ENCODE measurements at regions not wholly inside any gene's neighbourhood (a gene's known extent, or its start where the extent isn't known, plus 50 kb on each side); places are given as distances from the start of the nearest gene placed in this dataset.
A peak's percentile ranks its signal among the peaks of the same experiment; 100 is the strongest.

DNA sequence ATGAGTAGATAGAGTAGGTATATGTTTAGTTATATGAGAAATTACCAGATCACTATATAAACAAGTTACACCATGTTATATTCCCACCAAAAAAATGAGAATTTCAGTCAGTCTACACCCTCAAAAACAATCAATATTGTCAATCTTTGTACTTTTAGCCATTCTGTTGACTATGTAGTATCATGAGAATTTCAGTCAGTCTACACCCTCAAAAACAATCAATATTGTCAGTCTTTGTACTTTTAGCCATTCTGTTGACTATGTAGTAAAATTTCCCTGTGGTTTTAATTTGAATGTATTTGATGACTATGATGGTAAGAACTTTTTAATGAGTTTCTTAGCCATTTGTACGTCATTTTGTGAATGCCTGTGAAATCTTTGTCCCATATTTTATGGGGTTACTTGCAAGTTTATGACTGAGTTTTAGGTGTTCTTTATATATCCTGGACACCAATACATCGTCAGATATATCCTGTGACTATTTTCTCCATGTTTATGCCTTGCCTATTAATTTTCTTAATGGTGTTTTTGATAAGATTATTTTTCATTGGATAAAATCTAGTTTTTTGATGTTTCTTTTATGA lies 528.4 kb upstream of the SPHKAP start:
- Histone ChIP-seq H2AFZ (ENCODE audit: low read length) (no peak overlapping the region), H3K4me1 (ENCODE audit: insufficient read depth, low read length) (no peaks in the 10 kb centered on the region), H4K20me1 (ENCODE audit: insufficient read depth, low read length) (no peaks in the 10 kb centered on the region), H3K4me3 (replicated peaks in 1 of 3; ENCODE audit: insufficient read depth in 1 of 3, low read depth in 2 of 3, low read length in 3 of 3) (no peak overlapping the region), H3K27ac (ENCODE audit: extremely low read length, insufficient read depth, low read length) (no peak overlapping the region), H3K4me2 (ENCODE audit: low read depth, low read length) (no peak overlapping the region), H3K27me3 (ENCODE audit: control insufficient read depth in 1 of 2, insufficient read depth in 2 of 2, low read length in 2 of 2) (no peaks in the 10 kb centered on the region), H3K36me3 (replicated peaks in 1 of 2; ENCODE audit: control insufficient read depth in 1 of 2, insufficient read depth in 2 of 2, low read length in 2 of 2) (no peaks in the 10 kb centered on the region), H3K9me3 (ENCODE audit: low read length) (peaks cover 79% of the 10 kb centered on the region), H3K79me2 (ENCODE audit: insufficient read depth, low read length) (no peaks in the 10 kb centered on the region), H3K9ac (ENCODE audit: insufficient read depth, low read depth, low read length) (no peak overlapping the region)
- ChIA-PET CTCF (ENCODE audit: low intra/inter-chr PET ratio, low total read pairs) (no interaction called here), POLR2A (no interaction called here)
- TF ChIP-seq KLF15 (CRISPR knock-in tag; IDR thresholded peaks at IDR 0.05; ENCODE audit: borderline replicate concordance): no peak
- TF ChIP-seq CREB1 (IDR thresholded peaks at IDR 0.05): 0 out of 2 replicates have a peak, but pooled peaks have one; percentile 16
- TF ChIP-seq CREB1 (CRISPR knock-in tag; IDR thresholded peaks at IDR 0.05): no peak
- TF ChIP-seq GABPA (IDR thresholded peaks at IDR 0.05; ENCODE audit: low read depth, low read length): no peak
- TF ChIP-seq GABPA (CRISPR knock-in tag; IDR thresholded peaks at IDR 0.05; ENCODE audit: low read depth): no peak
- TF ChIP-seq, protein P1, sequence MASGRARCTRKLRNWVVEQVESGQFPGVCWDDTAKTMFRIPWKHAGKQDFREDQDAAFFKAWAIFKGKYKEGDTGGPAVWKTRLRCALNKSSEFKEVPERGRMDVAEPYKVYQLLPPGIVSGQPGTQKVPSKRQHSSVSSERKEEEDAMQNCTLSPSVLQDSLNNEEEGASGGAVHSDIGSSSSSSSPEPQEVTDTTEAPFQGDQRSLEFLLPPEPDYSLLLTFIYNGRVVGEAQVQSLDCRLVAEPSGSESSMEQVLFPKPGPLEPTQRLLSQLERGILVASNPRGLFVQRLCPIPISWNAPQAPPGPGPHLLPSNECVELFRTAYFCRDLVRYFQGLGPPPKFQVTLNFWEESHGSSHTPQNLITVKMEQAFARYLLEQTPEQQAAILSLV (CRISPR knock-in tag; IDR thresholded peaks at IDR 0.05; ENCODE audit: borderline replicate concordance): no peak
- DNase-seq (ENCODE audit: low spot score): no peak
- BruUV-seq (replicated peaks): no TSS peak
- intact Hi-C loops (cut with micrococcal nuclease; ENCODE audit: unreplicated experiment): no loop called here
- WGBS (ENCODE audit: low lambda C conversion rate): 2% methylated on average over 2 of the region's 2 CpGs
- no peak; the same call in 2 of the 3 replicates for ATAC-seq
- in situ Hi-C loops (cut with HindIII; ENCODE audit: extremely low pct_ligation_motif_present, low pct_unique_long_range_greater_than_20kb): no loop called here
- FAIRE-seq: no peak

DNA sequence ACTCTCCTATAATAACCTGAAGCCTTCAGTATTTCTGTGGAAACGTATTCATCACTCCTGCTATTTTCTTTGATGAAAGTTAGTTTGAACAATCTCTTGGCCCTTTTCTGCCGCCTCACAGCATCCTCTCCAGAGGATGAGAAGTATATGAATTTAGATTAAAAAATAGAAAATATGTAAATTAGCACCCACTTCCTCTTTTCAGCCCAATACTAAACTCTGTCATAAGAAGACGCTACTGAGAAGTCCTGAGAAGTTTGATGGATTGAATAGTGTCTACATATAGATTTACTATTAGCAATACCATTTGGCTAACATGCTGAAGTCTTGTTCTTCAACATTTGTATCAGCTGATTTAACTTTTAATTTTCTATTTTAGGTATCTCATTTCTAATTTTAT lies 526.4 kb upstream of the SPHKAP start:
- H4K20me1 ChIP-seq (ENCODE audit: insufficient read depth, low read length): no peaks in the 10 kb centered on the region
- no peak overlapping the region for H3K4me3 ChIP-seq (replicated peaks in 1 of 3; ENCODE audit: insufficient read depth in 1 of 3, low read depth in 2 of 3, low read length in 3 of 3)
- H3K79me2 ChIP-seq (ENCODE audit: insufficient read depth, low read length): no peaks in the 10 kb centered on the region
- H3K36me3 ChIP-seq (replicated peaks in 1 of 2; ENCODE audit: control insufficient read depth in 1 of 2, insufficient read depth in 2 of 2, low read length in 2 of 2): no peaks in the 10 kb centered on the region
- no TSS peak for BruUV-seq (replicated peaks)
- WGBS (ENCODE audit: low lambda C conversion rate): 3% methylated on average over 3 of the region's 3 CpGs
- intact Hi-C loops (cut with micrococcal nuclease; ENCODE audit: unreplicated experiment): no loop called here
- no peak overlapping the region for H3K4me2 ChIP-seq (ENCODE audit: low read depth, low read length)
- in situ Hi-C loops (cut with HindIII; ENCODE audit: extremely low pct_ligation_motif_present, low pct_unique_long_range_greater_than_20kb): no loop called here
- H2AFZ ChIP-seq (ENCODE audit: low read length): no peak overlapping the region
- FAIRE-seq (no peak), ATAC-seq (no peak), DNase-seq (ENCODE audit: low spot score) (no peak)
- no peak overlapping the region for H3K9ac ChIP-seq (ENCODE audit: insufficient read depth, low read depth, low read length)
- H3K27ac ChIP-seq (ENCODE audit: extremely low read length, insufficient read depth, low read length): no peak overlapping the region
- no peaks in the 10 kb centered on the region for H3K4me1 ChIP-seq (ENCODE audit: insufficient read depth, low read length)
- no peaks in the 10 kb centered on the region for H3K27me3 ChIP-seq (ENCODE audit: control insufficient read depth in 1 of 2, insufficient read depth in 2 of 2, low read length in 2 of 2)
- H3K9me3 ChIP-seq (ENCODE audit: low read length): peaks cover 74% of the 10 kb centered on the region
- POLR2A ChIA-PET: no interaction called here
- CTCF ChIA-PET (ENCODE audit: low intra/inter-chr PET ratio, low total read pairs): no interaction called here
- TF ChIP-seq ZNF766 (CRISPR knock-in tag; IDR thresholded peaks at IDR 0.05; ENCODE audit: borderline replicate concordance) (no peak), GPN1 (CRISPR knock-in tag; IDR thresholded peaks at IDR 0.05; ENCODE audit: borderline replicate concordance) (no peak), ZNF496 (CRISPR knock-in tag; IDR thresholded peaks at IDR 0.05; ENCODE audit: insufficient replicate concordance) (no peak), NAIF1 (CRISPR knock-in tag; IDR thresholded peaks at IDR 0.05; ENCODE audit: borderline replicate concordance) (no peak), ZNF562 (CRISPR knock-in tag; IDR thresholded peaks at IDR 0.05; ENCODE audit: borderline replicate concordance) (no peak), NPAS2 (CRISPR knock-in tag; IDR thresholded peaks at IDR 0.05; ENCODE audit: borderline replicate concordance) (no peak), TOPORS (CRISPR knock-in tag; IDR thresholded peaks at IDR 0.05) (no peak)
- TF ChIP-seq, protein P2, sequence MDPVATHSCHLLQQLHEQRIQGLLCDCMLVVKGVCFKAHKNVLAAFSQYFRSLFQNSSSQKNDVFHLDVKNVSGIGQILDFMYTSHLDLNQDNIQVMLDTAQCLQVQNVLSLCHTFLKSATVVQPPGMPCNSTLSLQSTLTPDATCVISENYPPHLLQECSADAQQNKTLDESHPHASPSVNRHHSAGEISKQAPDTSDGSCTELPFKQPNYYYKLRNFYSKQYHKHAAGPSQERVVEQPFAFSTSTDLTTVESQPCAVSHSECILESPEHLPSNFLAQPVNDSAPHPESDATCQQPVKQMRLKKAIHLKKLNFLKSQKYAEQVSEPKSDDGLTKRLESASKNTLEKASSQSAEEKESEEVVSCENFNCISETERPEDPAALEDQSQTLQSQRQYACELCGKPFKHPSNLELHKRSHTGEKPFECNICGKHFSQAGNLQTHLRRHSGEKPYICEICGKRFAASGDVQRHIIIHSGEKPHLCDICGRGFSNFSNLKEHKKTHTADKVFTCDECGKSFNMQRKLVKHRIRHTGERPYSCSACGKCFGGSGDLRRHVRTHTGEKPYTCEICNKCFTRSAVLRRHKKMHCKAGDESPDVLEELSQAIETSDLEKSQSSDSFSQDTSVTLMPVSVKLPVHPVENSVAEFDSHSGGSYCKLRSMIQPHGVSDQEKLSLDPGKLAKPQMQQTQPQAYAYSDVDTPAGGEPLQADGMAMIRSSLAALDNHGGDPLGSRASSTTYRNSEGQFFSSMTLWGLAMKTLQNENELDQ (CRISPR knock-in tag; IDR thresholded peaks at IDR 0.05; ENCODE audit: borderline replicate concordance): no peak

All from HepG2 (cell line).